Activated naive CD4-positive, alpha-beta T cell treated with anti-CD3 and anti-CD28 coated beads, Interleukin-2, amount 10 ng/mL, durations not matched to agents 7 days and 5 days (primary cell): ENCODE measurements at regions not wholly inside any gene's neighbourhood (a gene's known extent, or its start where the extent isn't known, plus 50 kb on each side); places are given as distances from the start of the nearest gene placed in this dataset.
"Not testable (repeated sequence)": the region's sequence is repeated elsewhere in the genome, so short reads cannot be mapped to it uniquely, and the experiment has no call there.

ENCODE experiments used
- CTCF ChIA-PET: fragments of 350-600 bp; sonication (Branson Sonifier 250); formaldehyde crosslinking; loops from one replicate; lab custom pipeline; 2021; ENCODE audit warnings: antibody characterized with exemption; lab: Charles Lee
- DNase-seq: peaks from one replicate; pipeline ENCODE4 v3.0.0-alpha.2; 2020
- H3K27ac Mint-ChIP-seq: one replicate; pipeline ENCODE4 v1.8.0; 2021; ENCODE audit warnings: mild to moderate bottlenecking, moderate library complexity, mixed read lengths
- H3K27me3 Mint-ChIP-seq: one replicate; pipeline ENCODE4 v1.8.0; 2021; ENCODE audit warnings: mild to moderate bottlenecking, mixed read lengths
- H3K36me3 Mint-ChIP-seq: one replicate; pipeline ENCODE4 v1.8.0; 2021; ENCODE audit warnings: mixed read lengths
- H3K4me1 Mint-ChIP-seq: one replicate; pipeline ENCODE4 v1.8.0; 2021; ENCODE audit warnings: mixed read lengths
- H3K4me3 Mint-ChIP-seq: one replicate; pipeline ENCODE4 v1.8.0; 2021; ENCODE audit warnings: mild to moderate bottlenecking, moderate library complexity, mixed read lengths
- H3K9me3 Mint-ChIP-seq: one replicate; pipeline ENCODE4 v1.8.0; 2021; ENCODE audit warnings: mixed read lengths

DNA sequence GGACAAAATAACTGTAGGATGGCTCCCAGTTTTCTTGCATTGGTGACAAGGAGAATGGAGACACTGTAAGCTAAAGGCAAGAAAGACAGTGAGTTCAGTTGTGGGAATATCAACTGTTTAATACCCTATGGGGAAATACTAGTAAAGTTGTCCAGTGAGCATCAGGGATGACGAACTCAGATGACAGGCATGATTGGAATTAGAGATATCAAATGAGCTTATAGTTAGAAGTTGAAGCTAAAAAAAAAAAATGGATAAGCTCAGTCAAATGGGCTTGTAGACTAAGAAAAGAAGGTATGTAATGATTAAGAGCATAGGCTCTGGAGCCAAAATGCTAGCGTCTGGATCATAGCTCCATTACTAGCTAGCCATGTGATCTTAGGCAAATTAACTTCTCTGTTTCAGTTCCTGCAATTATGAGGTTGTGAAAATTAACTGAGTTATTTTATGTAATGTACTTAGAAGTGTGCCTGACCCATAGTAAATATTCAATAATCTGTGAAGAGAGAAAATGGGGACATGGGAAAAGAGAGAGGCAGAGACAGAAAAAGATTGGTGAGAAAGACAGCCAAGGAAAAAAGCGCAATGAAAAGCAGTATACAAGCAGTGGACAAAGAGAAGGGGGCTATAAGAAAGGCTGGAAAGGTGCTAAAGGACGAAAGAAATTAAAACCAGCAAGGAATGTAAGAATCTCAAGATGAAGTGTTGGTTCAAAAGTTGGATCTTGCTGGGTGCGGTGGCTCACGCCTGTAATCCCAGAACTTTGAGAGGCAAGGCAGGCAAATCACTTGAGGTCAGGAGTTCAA, 95.7 kb upstream of the SLC39A10 start:
- H3K27me3 Mint-ChIP-seq = no peaks in the 10 kb centered on the region
- CTCF ChIA-PET = interaction anchor here (0.7 to 2.8 kb wide), 10 partner anchors 15 to 654 kb away, joined by 3 to 14 read pairs (median 4); partner anchors contain the start of gene SLC39A10
- peak overlapping the region; percentile 54 for H3K4me3 Mint-ChIP-seq
- peaks cover 16% of the 10 kb centered on the region for H3K36me3 Mint-ChIP-seq
- H3K4me1 Mint-ChIP-seq = peaks cover 77% of the 10 kb centered on the region
- H3K9me3 Mint-ChIP-seq = peaks cover 4% of the 10 kb centered on the region
- no peak for DNase-seq
- peak overlapping the region; percentile 97 for H3K27ac Mint-ChIP-seq

- CTCF ChIA-PET = interaction anchor here (0.9 to 2.8 kb wide), 10 partner anchors 14 to 96 kb away, joined by 3 to 24 read pairs (median 4); partner anchors contain the start of gene SLC39A10
- peak overlapping the region; percentile 54 for H3K4me3 Mint-ChIP-seq
- H3K27ac Mint-ChIP-seq = peak overlapping the region; percentile 97
- peaks cover 4% of the 10 kb centered on the region for H3K9me3 Mint-ChIP-seq
- peaks cover 80% of the 10 kb centered on the region for H3K4me1 Mint-ChIP-seq
- no peaks in the 10 kb centered on the region for H3K27me3 Mint-ChIP-seq
- peaks cover 12% of the 10 kb centered on the region for H3K36me3 Mint-ChIP-seq
- DNase-seq = peak; percentile 33
Observed at GRCh38 chr2:195560209-195560895, 96.7 kb upstream of the SLC39A10 start.

DNA sequence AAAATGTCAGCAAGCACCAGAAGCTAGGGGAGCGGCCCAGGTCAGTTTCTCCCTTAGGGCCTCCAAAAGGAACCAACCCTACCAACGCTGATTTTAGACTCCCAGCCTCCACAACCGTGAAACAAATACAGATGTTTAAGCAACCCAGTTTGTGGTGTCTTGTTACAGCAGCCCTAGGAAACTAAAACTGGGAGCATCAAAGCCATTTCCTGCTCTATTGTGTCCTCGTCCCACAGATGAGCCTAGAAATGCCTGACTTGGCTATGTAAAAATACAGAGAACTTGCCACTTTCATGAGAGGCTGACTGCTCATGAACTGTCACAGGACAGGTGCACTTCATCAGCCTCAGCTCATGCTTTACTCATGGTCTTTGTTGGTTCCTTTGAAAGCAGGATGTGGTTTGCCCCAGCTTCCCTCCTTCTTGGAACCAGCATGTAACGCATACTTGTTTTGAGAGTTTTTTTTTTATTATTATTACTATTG, 97.6 kb upstream of the SLC39A10 start:
- CTCF ChIA-PET = interaction anchor here (0.8 to 2.8 kb wide), 8 partner anchors 14 to 101 kb away, joined by 3 to 24 read pairs (median 6); partner anchors contain the start of gene SLC39A10
- H3K9me3 Mint-ChIP-seq = peaks cover 4% of the 10 kb centered on the region
- peaks cover 77% of the 10 kb centered on the region for H3K4me1 Mint-ChIP-seq
- H3K36me3 Mint-ChIP-seq = peaks cover 12% of the 10 kb centered on the region
- H3K4me3 Mint-ChIP-seq = peak overlapping the region; percentile 44
- DNase-seq = peak; percentile 91
- no peaks in the 10 kb centered on the region for H3K27me3 Mint-ChIP-seq
- H3K27ac Mint-ChIP-seq = peak overlapping the region; percentile 97

DNA sequence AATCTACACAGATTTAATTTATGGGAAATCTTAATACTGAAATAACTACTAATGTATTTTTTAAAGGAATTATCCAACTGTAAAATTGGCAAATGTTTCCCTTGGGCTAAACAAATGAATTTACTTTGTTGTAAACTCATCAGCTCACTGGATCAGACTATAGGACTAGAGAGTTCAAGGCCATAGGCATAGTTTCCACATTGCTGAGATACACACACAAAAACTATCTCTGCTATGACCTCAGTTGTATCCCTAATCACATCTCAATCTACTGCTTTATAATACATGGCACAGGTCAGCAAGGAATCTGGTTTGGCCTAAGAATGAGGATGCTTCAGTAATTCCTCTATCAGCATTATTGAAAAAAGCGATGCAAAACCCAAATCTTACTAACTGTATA, 101.1 kb upstream of the SLC39A10 start:
- Mint-ChIP-seq H3K36me3 (peaks cover 30% of the 10 kb centered on the region), H3K4me3 (no peak overlapping the region), H3K9me3 (peaks cover 19% of the 10 kb centered on the region), H3K27ac (no peak overlapping the region), H3K27me3 (no peaks in the 10 kb centered on the region), H3K4me1 (peaks cover 77% of the 10 kb centered on the region)
- CTCF ChIA-PET = interaction anchor here (1.1 kb wide), 1 partner anchor 24 kb away, joined by 3 read pairs; no protein-coding TSS in a partner anchor
- no peak for DNase-seq

GRCh38 chr2:195552581-195552980, 104.4 kb upstream of the SLC39A10 start:
- Mint-ChIP-seq H3K27ac (peak overlapping the region; percentile 91), H3K4me3 (peak overlapping the region; percentile 16), H3K36me3 (peaks cover 50% of the 10 kb centered on the region), H3K4me1 (peaks cover 78% of the 10 kb centered on the region), H3K27me3 (no peaks in the 10 kb centered on the region), H3K9me3 (peaks cover 38% of the 10 kb centered on the region)
- no peak for DNase-seq
- CTCF ChIA-PET = interaction anchor here (1.6 kb wide), 2 partner anchors 18 to 23 kb away, joined by 4 to 6 read pairs; no protein-coding TSS in a partner anchor

DNA sequence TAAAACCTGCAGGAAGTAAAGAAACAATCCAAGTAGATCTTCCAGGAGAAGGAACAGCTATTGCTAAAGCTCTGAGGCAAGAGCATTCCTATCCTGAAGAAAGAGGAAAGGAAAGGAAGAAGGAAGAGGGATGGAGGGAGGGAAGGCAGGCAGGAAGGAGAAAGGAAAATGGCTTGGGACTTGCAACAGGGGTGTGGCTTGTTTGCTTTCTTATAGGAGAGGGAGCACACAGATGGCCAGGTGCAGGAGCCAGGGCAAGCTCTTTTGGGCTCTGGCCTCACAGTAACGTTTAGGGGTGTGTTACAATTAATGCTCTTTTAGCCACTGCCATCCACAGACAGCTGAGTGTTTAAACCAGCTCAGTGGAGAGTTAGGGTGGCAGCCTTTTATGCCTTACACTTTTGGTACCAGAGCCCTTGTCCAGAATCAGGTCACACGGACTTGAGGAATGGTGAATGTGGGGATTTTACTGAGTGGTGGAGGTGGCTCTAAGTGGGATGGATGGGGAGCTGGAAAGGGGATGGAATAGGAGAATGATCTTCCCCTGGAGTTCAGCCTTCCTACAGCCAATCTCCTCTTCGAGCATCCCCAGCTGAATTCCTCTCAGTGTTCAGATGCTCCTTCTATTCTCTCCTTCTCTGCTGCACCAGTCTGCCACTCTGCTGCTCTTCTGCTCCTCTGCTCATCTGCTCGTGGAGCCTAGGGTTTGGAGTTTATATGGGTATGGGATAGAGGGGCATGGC, 108.7 kb upstream of the SLC39A10 start:
- peaks cover 51% of the 10 kb centered on the region for H3K36me3 Mint-ChIP-seq
- peaks cover 80% of the 10 kb centered on the region for H3K4me1 Mint-ChIP-seq
- no peak for DNase-seq
- H3K27me3 Mint-ChIP-seq = no peaks in the 10 kb centered on the region
- H3K9me3 Mint-ChIP-seq = peaks cover 35% of the 10 kb centered on the region
- H3K4me3 Mint-ChIP-seq = no peak overlapping the region
- CTCF ChIA-PET = no interaction called here
- peak overlapping the region; percentile 70 for H3K27ac Mint-ChIP-seq

DNA sequence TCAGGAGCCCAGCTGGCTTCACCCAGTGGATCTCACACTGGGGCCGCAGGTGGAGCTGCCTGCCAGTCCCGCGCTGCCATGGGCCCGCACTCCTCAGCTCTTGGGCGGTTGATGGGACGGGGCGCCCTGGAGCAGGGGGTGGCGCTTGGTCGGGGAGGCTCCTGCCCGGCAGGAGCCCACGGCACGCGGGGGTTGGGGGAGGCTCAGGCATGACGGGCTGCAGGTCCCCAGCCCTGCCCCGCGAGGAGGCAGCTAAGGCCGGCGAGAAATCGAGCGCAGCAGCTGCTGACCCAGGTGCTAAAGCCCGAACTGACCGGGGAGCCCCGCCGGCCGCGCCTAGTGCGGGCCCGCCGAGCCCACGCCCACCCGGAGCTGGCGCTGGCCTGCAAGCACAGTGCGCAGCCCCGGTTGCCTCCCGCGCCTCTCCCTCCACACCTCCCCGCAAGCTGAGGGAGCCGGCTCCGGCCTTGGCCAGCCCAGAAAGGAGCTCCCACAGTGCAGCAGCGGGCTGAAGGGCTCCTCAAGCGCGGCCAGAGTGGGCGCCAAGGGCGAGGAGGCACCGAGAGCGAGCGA, 109.7 kb upstream of the SLC39A10 start:
- Mint-ChIP-seq H3K4me1 (peaks cover 80% of the 10 kb centered on the region), H3K9me3 (peaks cover 32% of the 10 kb centered on the region), H3K36me3 (peaks cover 50% of the 10 kb centered on the region)
- DNase-seq, H3K27ac Mint-ChIP-seq, H3K27me3 Mint-ChIP-seq, H3K4me3 Mint-ChIP-seq, CTCF ChIA-PET: not testable (repeated sequence)

DNA sequence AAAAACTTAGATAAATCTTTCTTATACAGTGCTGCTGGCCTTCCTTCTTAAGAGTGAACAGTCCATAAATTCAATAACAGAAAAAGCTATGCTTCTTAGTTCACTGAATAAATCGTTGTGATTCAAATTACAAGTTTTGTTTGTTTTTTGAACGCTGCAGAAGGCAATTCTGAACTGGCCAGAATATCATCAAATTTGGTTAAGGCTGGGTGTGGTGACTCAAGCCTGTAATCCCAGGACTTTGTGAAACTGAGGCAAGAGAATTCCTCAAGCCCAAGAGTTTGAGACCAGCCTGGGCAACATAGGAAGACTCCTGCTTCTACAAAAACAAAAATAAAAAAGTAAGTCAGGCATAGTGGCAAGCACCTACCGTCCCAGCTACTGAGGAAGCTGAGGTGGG, 111.2 kb upstream of the SLC39A10 start:
- no peak overlapping the region for H3K4me3 Mint-ChIP-seq
- peaks cover 80% of the 10 kb centered on the region for H3K4me1 Mint-ChIP-seq
- H3K27ac Mint-ChIP-seq = peak overlapping the region; percentile 90
- no peak for DNase-seq
- peaks cover 51% of the 10 kb centered on the region for H3K36me3 Mint-ChIP-seq
- CTCF ChIA-PET = interaction anchor here (1.0 kb wide), 1 partner anchor 13 kb away, joined by 4 read pairs; no protein-coding TSS in a partner anchor
- no peaks in the 10 kb centered on the region for H3K27me3 Mint-ChIP-seq
- H3K9me3 Mint-ChIP-seq = peaks cover 25% of the 10 kb centered on the region

DNA sequence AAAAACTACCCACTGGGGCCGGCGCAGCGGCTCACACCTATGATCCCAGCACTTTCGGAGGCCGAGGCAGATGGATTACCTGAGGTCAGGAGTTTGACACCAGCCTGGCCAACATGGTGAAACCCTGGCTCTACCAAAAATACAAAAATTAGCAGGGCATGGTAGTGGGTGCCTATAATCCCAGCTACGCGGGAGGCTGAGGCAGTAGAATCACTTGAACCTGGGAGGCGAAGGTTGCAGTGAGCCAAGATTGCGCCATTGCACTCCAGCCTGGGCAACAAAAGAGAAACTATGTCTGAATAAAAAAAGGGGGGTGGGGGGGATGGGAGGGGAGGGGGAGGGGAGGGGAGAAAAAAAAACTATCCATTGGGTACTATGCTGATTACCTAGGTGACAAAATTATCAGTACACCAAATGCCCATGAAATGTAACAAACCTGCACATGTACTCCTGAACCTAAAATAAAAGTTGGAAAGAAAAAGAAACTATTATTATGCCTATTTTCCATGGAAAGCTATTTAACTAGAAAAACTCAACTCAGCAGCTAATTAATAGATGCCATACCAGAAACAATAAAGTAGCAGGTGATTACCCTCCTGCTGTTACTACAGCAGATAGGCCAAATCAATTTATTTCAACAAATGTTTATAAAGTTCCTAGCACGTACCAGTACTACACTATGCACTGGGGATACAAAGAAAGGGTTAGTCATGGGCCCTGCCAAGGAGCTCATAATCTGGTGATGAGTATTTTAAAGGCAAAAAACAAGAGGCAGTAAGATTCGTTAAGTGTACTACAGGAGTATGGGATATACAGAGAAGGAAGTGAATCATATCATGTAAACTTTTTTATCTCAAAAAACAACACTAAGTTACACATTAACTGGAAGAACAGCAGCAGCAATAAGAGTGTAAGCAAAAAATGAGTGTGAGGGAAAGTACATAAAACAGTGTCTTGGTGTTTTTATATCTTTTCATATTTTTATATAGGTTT, 112.8 kb upstream of the SLC39A10 start:
- Mint-ChIP-seq H3K4me3 (peak overlapping the region; percentile 31), H3K27me3 (no peaks in the 10 kb centered on the region), H3K4me1 (peaks cover 80% of the 10 kb centered on the region), H3K9me3 (peaks cover 17% of the 10 kb centered on the region), H3K36me3 (peaks cover 45% of the 10 kb centered on the region), H3K27ac (peak overlapping the region; percentile 90)
- DNase-seq = no peak
- CTCF ChIA-PET = interaction anchor here (0.7 to 2.0 kb wide), 5 partner anchors 9 to 138 kb away, joined by 3 to 7 read pairs (median 4); partner anchors contain the start of gene SLC39A10

GRCh38 chr2:195543063-195543462, 114.0 kb upstream of the SLC39A10 start:
- H3K27ac Mint-ChIP-seq = peak overlapping the region; percentile 90
- peaks cover 45% of the 10 kb centered on the region for H3K36me3 Mint-ChIP-seq
- peak overlapping the region; percentile 0 for H3K4me3 Mint-ChIP-seq
- no peaks in the 10 kb centered on the region for H3K27me3 Mint-ChIP-seq
- H3K4me1 Mint-ChIP-seq = peaks cover 81% of the 10 kb centered on the region
- peaks cover 13% of the 10 kb centered on the region for H3K9me3 Mint-ChIP-seq
- CTCF ChIA-PET = interaction anchor here (0.9 to 2.0 kb wide), 3 partner anchors 8 to 115 kb away, joined by 3 to 4 read pairs (median 3); partner anchors contain the start of gene SLC39A10
- DNase-seq = peak; percentile 40

GRCh38 chr2:195542067-195542466, 115.0 kb upstream of the SLC39A10 start:
- H3K4me1 Mint-ChIP-seq = peaks cover 90% of the 10 kb centered on the region
- peaks cover 12% of the 10 kb centered on the region for H3K9me3 Mint-ChIP-seq
- peaks cover 50% of the 10 kb centered on the region for H3K36me3 Mint-ChIP-seq
- peak overlapping the region; percentile 84 for H3K27ac Mint-ChIP-seq
- H3K27me3 Mint-ChIP-seq = no peaks in the 10 kb centered on the region
- DNase-seq = no peak
- CTCF ChIA-PET = interaction anchor here (1.1 to 1.2 kb wide), 3 partner anchors 23 to 526 kb away, joined by 3 read pairs; partner anchors contain the start of gene DNAH7
- no peak overlapping the region for H3K4me3 Mint-ChIP-seq

DNA sequence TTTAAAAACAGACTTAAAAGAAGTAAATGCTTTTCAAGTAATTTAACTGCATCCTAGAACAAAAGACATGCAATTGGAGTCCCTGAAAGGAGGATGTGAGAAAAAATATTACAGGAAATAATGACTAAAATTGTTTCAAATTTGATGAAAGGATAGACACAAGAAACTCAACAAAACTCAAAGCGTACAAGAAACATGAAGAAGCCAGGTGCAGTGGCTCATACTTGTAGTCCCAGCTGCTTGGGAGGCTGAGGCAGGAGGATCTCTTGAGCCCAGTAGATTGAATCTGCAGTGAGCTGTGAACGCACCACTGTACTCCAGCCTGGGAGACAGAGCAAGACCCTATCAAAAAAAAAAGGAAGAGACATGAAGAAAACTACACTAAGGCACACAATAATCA, 118.1 kb upstream of the SLC39A10 start:
- Mint-ChIP-seq H3K36me3 (peaks cover 53% of the 10 kb centered on the region), H3K4me3 (no peak overlapping the region), H3K27ac (peak overlapping the region; percentile 99), H3K4me1 (peaks cover 95% of the 10 kb centered on the region), H3K9me3 (peaks cover 9% of the 10 kb centered on the region), H3K27me3 (no peaks in the 10 kb centered on the region)
- CTCF ChIA-PET = interaction anchor here (0.6 to 2.3 kb wide), 5 partner anchors 21 to 123 kb away, joined by 3 to 6 read pairs (median 3); no protein-coding TSS in a partner anchor
- no peak for DNase-seq
